PC-9 (cell line): ENCODE measurements at regions not wholly inside any gene's neighbourhood (a gene's known extent, or its start where the extent isn't known, plus 50 kb on each side); places are given as distances from the start of the nearest gene placed in this dataset.

ENCODE experiments used
- BruUV-seq: library from RNA; stranded (reverse); fragments of 400-500 nt; replicated peaks from 2 replicates; lab custom pipeline; 2021; lab: Mats Ljungman, UMichigan
- CTCF ChIA-PET: fragments of 300-600 bp; sonication (Branson Sonifier 250); formaldehyde crosslinking; loops from one replicate; lab custom pipeline; 2022; ENCODE audit warnings: antibody characterized with exemption; lab: Charles Lee
- POLR2A ChIA-PET: fragments of 300-600 bp; sonication (Branson Sonifier 250); formaldehyde crosslinking; loops from one replicate; lab custom pipeline; 2022; ENCODE audit warnings: antibody characterized with exemption; ENCODE audit not compliant: unreplicated experiment; lab: Charles Lee
- DNase-seq, 2 experiments: peaks; one replicate each; pipeline versions ENCODE4 v3.0.0 to v3.0.0-alpha.2; 2015 to 2022; ENCODE audit warnings: mixed read lengths in 1 of 2
- H2AFZ ChIP-seq: fragments of 200-600 bp; sonication (generic); 2 replicates; pipeline ENCODE4 v1.8.1; 2017; ENCODE audit warnings: antibody characterized with exemption
- H3F3A ChIP-seq: fragments of 200-600 bp; sonication (generic); 2 replicates; pipeline ENCODE4 v1.8.1; 2017; ENCODE audit warnings: antibody characterized with exemption, mild to moderate bottlenecking, low read depth; ENCODE audit not compliant: insufficient read depth
- H3K27ac ChIP-seq: fragments of 200-600 bp; sonication (generic); 2 replicates; pipeline ENCODE4 v1.6.1; 2016; ENCODE audit warnings: mixed run types
- H3K27me3 ChIP-seq: fragments of 200-600 bp; sonication (generic); 2 replicates; pipeline ENCODE4 v1.6.1; 2016; ENCODE audit warnings: low read depth, mixed run types; ENCODE audit not compliant: insufficient read depth
- H3K36me3 ChIP-seq: fragments of 200-600 bp; sonication (generic); 2 replicates; pipeline ENCODE4 v1.6.1; 2016; ENCODE audit warnings: low read depth, mixed run types
- H3K4me1 ChIP-seq: fragments of 200-600 bp; sonication (generic); replicated peaks from 2 replicates; pipeline ENCODE4 v1.6.1; 2016; ENCODE audit warnings: mixed run types; ENCODE audit not compliant: insufficient read depth
- H3K4me2 ChIP-seq: fragments of 200-600 bp; sonication (generic); 2 replicates; pipeline ENCODE4 v1.6.1; 2017; ENCODE audit warnings: mixed run types
- H3K4me3 ChIP-seq: fragments of 200-600 bp; sonication (generic); 2 replicates; pipeline ENCODE4 v1.6.1; 2016; ENCODE audit warnings: mixed run types
- H3K79me2 ChIP-seq: fragments of 200-600 bp; sonication (generic); 2 replicates; pipeline ENCODE4 v1.6.1; 2017; ENCODE audit warnings: low read depth, mixed run types
- H3K9me2 ChIP-seq: fragments of 200-600 bp; sonication (generic); 2 replicates; pipeline ENCODE4 v1.8.1; 2017; ENCODE audit warnings: mild to moderate bottlenecking; ENCODE audit not compliant: insufficient read depth
- H3K9me3 ChIP-seq: fragments of 200-600 bp; sonication (generic); 2 replicates; pipeline ENCODE4 v1.8.1; 2016; ENCODE audit warnings: low read depth; ENCODE audit not compliant: insufficient read depth
- H4K20me1 ChIP-seq: fragments of 200-600 bp; sonication (generic); 2 replicates; pipeline ENCODE4 v1.8.1; 2017; ENCODE audit not compliant: insufficient read depth
- CTCF ChIP-seq: fragments of 200-600 bp; sonication (generic); conservative IDR thresholded peaks from 2 replicates; pipeline ENCODE4 v1.6.1; 2017; ENCODE audit warnings: mixed run types, antibody characterized with exemption, mild to moderate bottlenecking, moderate library complexity
- EZH2 ChIP-seq: fragments of 200-600 bp; sonication (generic); IDR thresholded peaks from 2 replicates; pipeline ENCODE4 v1.8.0; 2017; ENCODE audit warnings: antibody characterized with exemption, low read depth
- intact Hi-C: fragments of 100-400 bp; cut with micrococcal nuclease; formaldehyde crosslinking; loops from one replicate; pipeline ENCODE4 v1.10.0; 2022; ENCODE audit not compliant: unreplicated experiment

- no peaks in the 10 kb centered on the region for H3K27me3 ChIP-seq
- H3K27ac ChIP-seq = no peak overlapping the region
- no peaks in the 10 kb centered on the region for H3K36me3 ChIP-seq
- ChIA-PET CTCF (no interaction called here), POLR2A (no interaction called here)
- peaks cover 34% of the 10 kb centered on the region for H3F3A ChIP-seq
- intact Hi-C loops = no loop called here
- no peaks in the 10 kb centered on the region; the same call in 1 of the 2 replicates for H3K9me3 ChIP-seq
- no peaks in the 10 kb centered on the region for H3K9me2 ChIP-seq
- DNase-seq = no peak
- H3K4me2 ChIP-seq = no peak overlapping the region
- no peaks in the 10 kb centered on the region for H4K20me1 ChIP-seq
- TF ChIP-seq EZH2 (no peak), CTCF (no peak)
- no peak overlapping the region for H2AFZ ChIP-seq
- H3K79me2 ChIP-seq = no peaks in the 10 kb centered on the region
- H3K4me1 ChIP-seq = peaks cover 45% of the 10 kb centered on the region
- no peak overlapping the region for H3K4me3 ChIP-seq
- no TSS peak for BruUV-seq
Measured at GRCh38 chr3:193809106-193809505, 216.1 kb downstream of the OPA1 start.

GRCh38 chr3:193812078-193812725 is 219.2 kb downstream of the OPA1 start:
- DNase-seq = no peak
- intact Hi-C loops = no loop called here
- H3K79me2 ChIP-seq = no peaks in the 10 kb centered on the region
- H3K4me2 ChIP-seq = peak overlapping the region; percentile 29; the same call in 1 of the 2 replicates
- H3K9me2 ChIP-seq = no peaks in the 10 kb centered on the region
- POLR2A ChIA-PET = no interaction called here
- H3F3A ChIP-seq = peaks cover 30% of the 10 kb centered on the region; the same call in 1 of the 2 replicates
- no peak overlapping the region for H2AFZ ChIP-seq
- peaks cover 53% of the 10 kb centered on the region for H3K4me1 ChIP-seq
- peak overlapping the region; percentile 63 for H3K27ac ChIP-seq
- CTCF ChIA-PET = no interaction called here
- no peaks in the 10 kb centered on the region for H3K9me3 ChIP-seq
- H4K20me1 ChIP-seq = no peaks in the 10 kb centered on the region
- H3K36me3 ChIP-seq = no peaks in the 10 kb centered on the region
- no peak for TF ChIP-seq EZH2
- no peak for TF ChIP-seq CTCF
- no TSS peak for BruUV-seq
- H3K4me3 ChIP-seq = no peak overlapping the region
- H3K27me3 ChIP-seq = no peaks in the 10 kb centered on the region

GRCh38 chr3:193812791-193813500 is 219.9 kb downstream of the OPA1 start:
- DNase-seq = no peak
- Histone ChIP-seq H3K27me3 (no peaks in the 10 kb centered on the region), H3K79me2 (no peaks in the 10 kb centered on the region), H3K9me2 (no peaks in the 10 kb centered on the region), H3F3A (peaks cover 30% of the 10 kb centered on the region; the same call in 1 of the 2 replicates), H3K36me3 (no peaks in the 10 kb centered on the region), H3K4me2 (peak overlapping the region; percentile 29), H2AFZ (no peak overlapping the region), H3K4me1 (peaks cover 59% of the 10 kb centered on the region), H3K27ac (peak overlapping the region; percentile 63), H4K20me1 (no peaks in the 10 kb centered on the region), H3K9me3 (no peaks in the 10 kb centered on the region), H3K4me3 (no peak overlapping the region)
- ChIA-PET POLR2A (interaction anchor here (0.6 kb wide), 1 partner anchor 30 kb away, joined by 3 read pairs; no protein-coding TSS in a partner anchor), CTCF (no interaction called here)
- intact Hi-C loops = loop anchor here (1.0 kb wide), 1 partner anchor 40 kb away; no protein-coding TSS in a partner anchor
- BruUV-seq = no TSS peak
- TF ChIP-seq EZH2 (no peak), CTCF (no peak)
